Keratinocyte (primary cell): ENCODE measurements at regions not wholly inside any gene's neighbourhood (a gene's known extent, or its start where the extent isn't known, plus 50 kb on each side); places are given as distances from the start of the nearest gene placed in this dataset.

Experiments
- EZH2 ChIP-seq: IDR thresholded peaks from one replicate; pipeline ENCODE4 v1.6.1; 2012; ENCODE audit warnings: inconsistent platforms, mild to moderate bottlenecking, low read length, moderate library complexity
- TF ChIP-seq, protein P1 (sequence below), 3 experiments: IDR thresholded peaks in 1 of 3; conservative IDR thresholded peaks in 1 of 3; optimal IDR thresholded peaks in 1 of 3; 2 replicates in 2 of 3; 3 replicates in 1 of 3; pipeline versions ENCODE3 to v1.5.1; 2011; ENCODE audit warnings: low read length in 3 of 3, mild to moderate bottlenecking in 3 of 3, moderate library complexity in 2 of 3, control low read depth in 1 of 3, inconsistent platforms in 1 of 3; ENCODE audit not compliant: insufficient read depth in 2 of 3; ENCODE audit errors: extremely low read depth in 1 of 3

DNA sequence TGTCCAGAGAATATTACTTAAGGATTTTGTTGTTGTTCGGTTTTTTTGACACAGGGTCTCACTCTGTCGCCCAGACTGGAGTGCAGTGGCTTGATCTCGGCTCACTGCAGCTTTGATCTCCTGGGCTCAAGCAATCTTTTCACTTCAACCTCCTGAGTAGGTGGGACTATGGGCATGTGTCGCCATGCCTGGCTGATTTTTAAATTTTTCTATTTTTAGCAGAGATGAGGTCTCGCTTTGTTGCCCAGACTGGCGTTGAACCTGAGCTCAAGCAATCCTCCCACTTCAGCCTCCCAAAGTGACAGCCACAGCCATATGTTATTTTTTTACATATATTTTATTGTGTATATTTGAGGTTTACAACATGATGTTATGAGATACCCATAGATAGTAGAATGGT is 86.8 kb upstream of the UMPS start:
- TF ChIP-seq, protein P1, sequence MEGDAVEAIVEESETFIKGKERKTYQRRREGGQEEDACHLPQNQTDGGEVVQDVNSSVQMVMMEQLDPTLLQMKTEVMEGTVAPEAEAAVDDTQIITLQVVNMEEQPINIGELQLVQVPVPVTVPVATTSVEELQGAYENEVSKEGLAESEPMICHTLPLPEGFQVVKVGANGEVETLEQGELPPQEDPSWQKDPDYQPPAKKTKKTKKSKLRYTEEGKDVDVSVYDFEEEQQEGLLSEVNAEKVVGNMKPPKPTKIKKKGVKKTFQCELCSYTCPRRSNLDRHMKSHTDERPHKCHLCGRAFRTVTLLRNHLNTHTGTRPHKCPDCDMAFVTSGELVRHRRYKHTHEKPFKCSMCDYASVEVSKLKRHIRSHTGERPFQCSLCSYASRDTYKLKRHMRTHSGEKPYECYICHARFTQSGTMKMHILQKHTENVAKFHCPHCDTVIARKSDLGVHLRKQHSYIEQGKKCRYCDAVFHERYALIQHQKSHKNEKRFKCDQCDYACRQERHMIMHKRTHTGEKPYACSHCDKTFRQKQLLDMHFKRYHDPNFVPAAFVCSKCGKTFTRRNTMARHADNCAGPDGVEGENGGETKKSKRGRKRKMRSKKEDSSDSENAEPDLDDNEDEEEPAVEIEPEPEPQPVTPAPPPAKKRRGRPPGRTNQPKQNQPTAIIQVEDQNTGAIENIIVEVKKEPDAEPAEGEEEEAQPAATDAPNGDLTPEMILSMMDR (optimal IDR thresholded peaks at IDR 0.05 in 1 of 3, IDR thresholded peaks at IDR 0.05 in 1 of 3, conservative IDR thresholded peaks at IDR 0.05 in 1 of 3; ENCODE audit: extremely low read depth in 1 of 3, insufficient read depth in 2 of 3, low read length in 3 of 3), result no peak
- TF ChIP-seq EZH2, result no peak
